IPS DF 19.7 (cell line): ENCODE measurements at regions not wholly inside any gene's neighbourhood (a gene's known extent, or its start where the extent isn't known, plus 50 kb on each side); places are given as distances from the start of the nearest gene placed in this dataset.
"Not testable (repeated sequence)": the region's sequence is repeated elsewhere in the genome, so short reads cannot be mapped to it uniquely, and the experiment has no call there.

Experiments used
- DNase-seq: peaks from one replicate; pipeline ENCODE4 v3.0.0-alpha.2; 2013; ENCODE audit warnings: low read depth, low spot score

GRCh38 chr2:17136877-17137276, 381.4 kb downstream of the RAD51AP2 start:
- DNase-seq: no peak

GRCh38 chr2:17136231-17136630, 382.0 kb downstream of the RAD51AP2 start:
- no peak for DNase-seq

GRCh38 chr2:17135619-17136018, 382.6 kb downstream of the RAD51AP2 start:
- no peak for DNase-seq

- DNase-seq: no peak
These were observed 385.1 kb downstream of the RAD51AP2 start for GRCh38 chr2:17133052-17133671.

- DNase-seq: not testable (repeated sequence)
These were observed 387.6 kb downstream of the RAD51AP2 start for GRCh38 chr2:17130627-17131026.

GRCh38 chr2:17125989-17126620, 392.1 kb downstream of the RAD51AP2 start:
- DNase-seq: no peak

GRCh38 chr2:17124575-17125318, 393.5 kb downstream of the RAD51AP2 start:
- DNase-seq: no peak

GRCh38 chr2:17122887-17123501, 395.2 kb downstream of the RAD51AP2 start:
- no peak for DNase-seq

- DNase-seq: no peak
These were observed 402.8 kb downstream of the RAD51AP2 start for GRCh38 chr2:17115466-17115865.

- DNase-seq: no peak
These were observed 403.2 kb downstream of the RAD51AP2 start for GRCh38 chr2:17115042-17115441.

GRCh38 chr2:17107871-17108270, 410.4 kb downstream of the RAD51AP2 start:
- no peak for DNase-seq

GRCh38 chr2:17107151-17107550, 411.1 kb downstream of the RAD51AP2 start:
- DNase-seq: no peak

- DNase-seq: no peak
These were observed 411.8 kb downstream of the RAD51AP2 start for GRCh38 chr2:17106418-17106817.

- DNase-seq: no peak
These were observed 413.8 kb downstream of the RAD51AP2 start for GRCh38 chr2:17104454-17104853.

- no peak for DNase-seq
These were observed 416.6 kb downstream of the RAD51AP2 start for GRCh38 chr2:17101596-17101995.

- no peak for DNase-seq
These were observed 417.1 kb downstream of the RAD51AP2 start for GRCh38 chr2:17101091-17101490.

- DNase-seq: no peak
These were observed 422.9 kb downstream of the RAD51AP2 start for GRCh38 chr2:17095340-17095739.

GRCh38 chr2:17093712-17094111, 424.5 kb downstream of the RAD51AP2 start:
- DNase-seq: no peak

- DNase-seq: no peak
These were observed 421.4 kb upstream of the CYRIA start for GRCh38 chr2:17086990-17087389.

- DNase-seq: no peak
These were observed 420.0 kb upstream of the CYRIA start for GRCh38 chr2:17085546-17086202.

GRCh38 chr2:17084877-17085276, 419.2 kb upstream of the CYRIA start:
- no peak for DNase-seq

GRCh38 chr2:17083902-17084301, 418.3 kb upstream of the CYRIA start:
- DNase-seq: no peak
